Endothelial cell (in vitro differentiated cells): ENCODE measurements at regions not wholly inside any gene's neighbourhood (a gene's known extent, or its start where the extent isn't known, plus 50 kb on each side); places are given as distances from the start of the nearest gene placed in this dataset.

Experiments used
- DNase-seq: peaks from one replicate; pipeline ENCODE4 v3.0.0; 2021; ENCODE audit warnings: low spot score
- H3K27ac Mint-ChIP-seq: one replicate; pipeline ENCODE4 v1.8.0; 2021; ENCODE audit warnings: mixed read lengths, inconsistent platforms; ENCODE audit not compliant: unreplicated experiment
- H3K27me3 Mint-ChIP-seq: one replicate; pipeline ENCODE4 v1.8.0; 2021; ENCODE audit warnings: mild to moderate bottlenecking, moderate library complexity, mixed read lengths, inconsistent platforms; ENCODE audit not compliant: unreplicated experiment
- H3K36me3 Mint-ChIP-seq: one replicate; pipeline ENCODE4 v1.8.0; 2021; ENCODE audit warnings: mild to moderate bottlenecking, low read depth, mixed read lengths, inconsistent platforms; ENCODE audit not compliant: unreplicated experiment
- H3K4me1 Mint-ChIP-seq: one replicate; pipeline ENCODE4 v1.8.0; 2021; ENCODE audit warnings: mild to moderate bottlenecking, mixed read lengths, inconsistent platforms; ENCODE audit not compliant: unreplicated experiment
- H3K4me3 Mint-ChIP-seq: one replicate; pipeline ENCODE4 v1.8.0; 2021; ENCODE audit warnings: mild to moderate bottlenecking, mixed read lengths, inconsistent platforms; ENCODE audit not compliant: unreplicated experiment
- H3K9me3 Mint-ChIP-seq: one replicate; pipeline ENCODE4 v1.8.0; 2021; ENCODE audit warnings: mixed read lengths, inconsistent platforms; ENCODE audit not compliant: unreplicated experiment
- CTCF ChIP-seq: fragments of 200-600 bp; sonication (generic); IDR thresholded peaks from one replicate; pipeline ENCODE4 v1.5.0; 2021; ENCODE audit warnings: antibody characterized with exemption; ENCODE audit not compliant: unreplicated experiment

GRCh38 chr6:153572371-153572770 is 441.3 kb upstream of the RGS17 start:
- Mint-ChIP-seq H3K4me1 (no peaks in the 10 kb centered on the region), H3K9me3 (no peaks in the 10 kb centered on the region), H3K27me3 (no peaks in the 10 kb centered on the region)

GRCh38 chr6:153568628-153569027 is 437.5 kb upstream of the RGS17 start:
- no peak overlapping the region for H3K4me3 Mint-ChIP-seq
- TF ChIP-seq CTCF, result no peak
- H3K36me3 Mint-ChIP-seq, result no peaks in the 10 kb centered on the region
- no peak for DNase-seq
- no peak overlapping the region for H3K27ac Mint-ChIP-seq
- peaks cover 7% of the 10 kb centered on the region for H3K4me1 Mint-ChIP-seq
- no peaks in the 10 kb centered on the region for H3K27me3 Mint-ChIP-seq
- no peaks in the 10 kb centered on the region for H3K9me3 Mint-ChIP-seq

More at GRCh38 chr6:153572371-153572770, 441.3 kb upstream of the RGS17 start:
- no peaks in the 10 kb centered on the region for H3K36me3 Mint-ChIP-seq
- H3K27ac Mint-ChIP-seq, result no peak overlapping the region
- no peak for TF ChIP-seq CTCF
- H3K4me3 Mint-ChIP-seq, result no peak overlapping the region
- no peak for DNase-seq

- no peak for DNase-seq
- H3K27me3 Mint-ChIP-seq, result no peaks in the 10 kb centered on the region
- no peaks in the 10 kb centered on the region for H3K36me3 Mint-ChIP-seq
- H3K27ac Mint-ChIP-seq, result no peak overlapping the region
- no peak for TF ChIP-seq CTCF
- H3K4me1 Mint-ChIP-seq, result peaks cover 7% of the 10 kb centered on the region
- no peak overlapping the region for H3K4me3 Mint-ChIP-seq
- no peaks in the 10 kb centered on the region for H3K9me3 Mint-ChIP-seq
These were observed 433.7 kb upstream of the RGS17 start for GRCh38 chr6:153564803-153565202.

GRCh38 chr6:153563001-153563400 is 431.9 kb upstream of the RGS17 start:
- TF ChIP-seq CTCF, result peak; percentile 31
- Mint-ChIP-seq H3K36me3 (no peaks in the 10 kb centered on the region), H3K9me3 (no peaks in the 10 kb centered on the region), H3K4me1 (peaks cover 7% of the 10 kb centered on the region), H3K27me3 (no peaks in the 10 kb centered on the region), H3K4me3 (no peak overlapping the region), H3K27ac (no peak overlapping the region)
- DNase-seq, result no peak

- TF ChIP-seq CTCF, result no peak
- Mint-ChIP-seq H3K27ac (no peak overlapping the region), H3K36me3 (no peaks in the 10 kb centered on the region), H3K4me1 (peaks cover 8% of the 10 kb centered on the region), H3K4me3 (no peak overlapping the region), H3K9me3 (no peaks in the 10 kb centered on the region), H3K27me3 (no peaks in the 10 kb centered on the region)
- DNase-seq, result peak; percentile 28
These were observed 422.5 kb upstream of the RGS17 start for GRCh38 chr6:153553627-153554026.
